Psoas muscle (tissue), 7 donors: ENCODE measurements at regions not wholly inside any gene's neighbourhood (a gene's known extent, or its start where the extent isn't known, plus 50 kb on each side); places are given as distances from the start of the nearest gene placed in this dataset.
"Not testable (repeated sequence)": the region's sequence is repeated elsewhere in the genome, so short reads cannot be mapped to it uniquely, and the experiment has no call there.

Experiments used
- ATAC-seq, 4 donors: fragments of 200-7000 bp; cut with Tn5 transposase; one replicate each; pipeline ENCODE4 v1.9.1; 2020; ENCODE audit warnings: moderate library complexity in 3 of 4, mild to moderate bottlenecking in 2 of 4
- DNase-seq, 2 donors: peaks; one replicate each; pipeline ENCODE4 v3.0.0-alpha.2; 2020
- H3K27ac ChIP-seq: fragments of 200-600 bp; one replicate; pipeline ENCODE4 v1.8.0; 2022
- H3K27me3 ChIP-seq, 3 donors: fragments of 200-600 bp in 1 of 3; one replicate each; pipeline versions ENCODE4 v1.6.1 to v1.8.0; 2013 to 2022; ENCODE audit warnings: low read length in 2 of 3, mild to moderate bottlenecking in 2 of 3, moderate library complexity in 1 of 3; ENCODE audit not compliant: insufficient read depth in 3 of 3
- H3K36me3 ChIP-seq, 2 donors: fragments of 200-600 bp in 1 of 2; one replicate each; pipeline versions ENCODE4 v1.6.1 to v1.8.0; 2013 to 2022; ENCODE audit warnings: low read depth in 1 of 2, mild to moderate bottlenecking in 1 of 2, moderate library complexity in 1 of 2; ENCODE audit not compliant: insufficient read depth in 1 of 2
- H3K4me1 ChIP-seq: fragments of 200-600 bp; one replicate; pipeline ENCODE4 v1.8.0; 2022
- H3K4me3 ChIP-seq: fragments of 200-600 bp; one replicate; pipeline ENCODE4 v1.8.0; 2022; ENCODE audit warnings: mild to moderate bottlenecking
- H3K9me3 ChIP-seq: fragments of 200-600 bp; one replicate; pipeline ENCODE4 v1.8.0; 2022
- CTCF ChIP-seq: fragments of 200-600 bp; IDR thresholded peaks from one replicate; pipeline ENCODE4 v1.8.0; 2022; ENCODE audit warnings: antibody characterized with exemption
- WGBS, 3 donors: extraction: QIAGEN DNeasy Blood & Tissue Kit; methylation state at CpG; one replicate each; pipeline versions ENCODE4 v1.1.6 to v1.1.7; 2013; 5-methylcytosine and 5-hydroxymethylcytosine counted together
- intact Hi-C, 2 donors: fragments of 100-400 bp; cut with DNase I; formaldehyde crosslinking; loops; one replicate each; pipeline versions ENCODE4 v1.11.0 to v1.14.2; 2022
- donor health status: healthy with polysubstance abuse.
- donor health status: DM: no; HTN: no; CAD: no; lungs with moderate emphysema.
- donor health status: Bipolar disorder and iron deficiency.
- donor health status: healthy.
- donor health status: DM: yes; HTN: yes; CAD: no.
- donor health status: DM: no; HTN: no; CAD: no.
- donor health status: DM: yes; HTN: yes; CAD: no.

GRCh38 chr2:103387888-103388287 is 626.1 kb downstream of the TMEM182 start:
- intact Hi-C loops: no loop called here
- Histone ChIP-seq H3K4me3 (no peak overlapping the region), H3K4me1 (no peaks in the 10 kb centered on the region), H3K36me3 (no peaks in the 10 kb centered on the region), H3K27ac (no peak overlapping the region), H3K27me3 (no peaks in the 10 kb centered on the region), H3K9me3 (no peaks in the 10 kb centered on the region)
- DNase-seq (no peak), ATAC-seq (no peak)
- no peak for TF ChIP-seq CTCF
- WGBS, 3 donors: 78 to 85% (median 84%) methylated on average over 5 of the region's 5 CpGs

- no peaks in the 10 kb centered on the region for H3K4me1 ChIP-seq
- WGBS, 3 donors: 13 to 25% (median 14%) methylated on average over 1 of the region's 1 CpG
Measured at GRCh38 chr2:103396152-103396551, 634.3 kb downstream of the TMEM182 start.

GRCh38 chr2:103401621-103402020 is 639.8 kb downstream of the TMEM182 start:
- intact Hi-C loops: no loop called here
- no peak for DNase-seq
- no peak for ATAC-seq
- no peak for TF ChIP-seq CTCF
- Histone ChIP-seq H3K27ac (no peak overlapping the region), H3K27me3 (no peaks in the 10 kb centered on the region), H3K4me3 (no peak overlapping the region), H3K4me1 (no peaks in the 10 kb centered on the region), H3K36me3 (no peaks in the 10 kb centered on the region), H3K9me3 (no peaks in the 10 kb centered on the region)
- 15 to 21% (median 15%) methylated on average over 4 of the region's 4 CpGs for WGBS, 3 donors

More at GRCh38 chr2:103396152-103396551, 634.3 kb downstream of the TMEM182 start:
- Histone ChIP-seq H3K27ac (no peak overlapping the region), H3K4me3 (no peak overlapping the region), H3K27me3 (no peaks in the 10 kb centered on the region), H3K36me3 (no peaks in the 10 kb centered on the region), H3K9me3 (no peaks in the 10 kb centered on the region)
- TF ChIP-seq CTCF: no peak
- intact Hi-C loops: no loop called here
- ATAC-seq (no peak), DNase-seq (no peak)

- H3K4me1 ChIP-seq: no peaks in the 10 kb centered on the region
- intact Hi-C loops: no loop called here
- no peak for DNase-seq
- no peaks in the 10 kb centered on the region for H3K36me3 ChIP-seq
- no peak for ATAC-seq
- H3K27me3 ChIP-seq: no peaks in the 10 kb centered on the region
- no peak overlapping the region for H3K4me3 ChIP-seq
- no peak overlapping the region for H3K27ac ChIP-seq
- H3K9me3 ChIP-seq: no peaks in the 10 kb centered on the region
- TF ChIP-seq CTCF: no peak
- WGBS, 3 donors: 71 to 90% (median 89%) methylated on average over 3 of the region's 3 CpGs
Measured at GRCh38 chr2:103402336-103402735, 640.5 kb downstream of the TMEM182 start.

- H3K27me3 ChIP-seq: no peaks in the 10 kb centered on the region
- H3K27ac ChIP-seq: no peak overlapping the region
- H3K4me1 ChIP-seq: no peaks in the 10 kb centered on the region
- no peaks in the 10 kb centered on the region for H3K36me3 ChIP-seq
- H3K9me3 ChIP-seq: no peaks in the 10 kb centered on the region
- intact Hi-C loops: no loop called here
- no peak for DNase-seq
- TF ChIP-seq CTCF: no peak
- 82 to 85% (median 83%) methylated on average over 5 of the region's 5 CpGs for WGBS, 3 donors
- no peak overlapping the region for H3K4me3 ChIP-seq
- ATAC-seq: no peak
Measured at GRCh38 chr2:103402944-103403343, 641.1 kb downstream of the TMEM182 start.

GRCh38 chr2:103403388-103403787 is 641.6 kb downstream of the TMEM182 start:
- WGBS, 3 donors: 82 to 92% (median 89%) methylated on average over 5 of the region's 5 CpGs
- DNase-seq, H3K27ac ChIP-seq, H3K9me3 ChIP-seq, intact Hi-C loops, ATAC-seq, H3K4me3 ChIP-seq, H3K36me3 ChIP-seq, H3K27me3 ChIP-seq, H3K4me1 ChIP-seq: not testable (repeated sequence)
